HFFc6 (cell line): ENCODE measurements at regions not wholly inside any gene's neighbourhood (a gene's known extent, or its start where the extent isn't known, plus 50 kb on each side); places are given as distances from the start of the nearest gene placed in this dataset.

Experiments used
- DNase-seq: peaks from one replicate; pipeline ENCODE4 v3.0.0-alpha.2; 2018
- H3K27ac Mint-ChIP-seq: 2 replicates; pipeline ENCODE4 v1.8.0; 2020; ENCODE audit warnings: mild to moderate bottlenecking, mixed read lengths
- H3K27me3 Mint-ChIP-seq: 2 replicates; pipeline ENCODE4 v1.8.0; 2021; ENCODE audit warnings: mild to moderate bottlenecking, moderate library complexity, mixed read lengths; ENCODE audit not compliant: insufficient read depth
- H3K36me3 Mint-ChIP-seq: 2 replicates; pipeline ENCODE4 v1.8.0; 2021; ENCODE audit warnings: low read depth, mixed read lengths
- H3K4me1 Mint-ChIP-seq: 2 replicates; pipeline ENCODE4 v1.8.0; 2020; ENCODE audit warnings: low read depth, mixed read lengths
- H3K4me3 Mint-ChIP-seq: 2 replicates; pipeline ENCODE4 v1.8.0; 2020; ENCODE audit warnings: mild to moderate bottlenecking, moderate library complexity, mixed read lengths
- H3K9me3 Mint-ChIP-seq: 2 replicates; pipeline ENCODE4 v1.8.0; 2020; ENCODE audit warnings: mild to moderate bottlenecking, mixed read lengths
- TF ChIP-seq, protein P1 (sequence below): fragments of 200-600 bp; sonication (generic); IDR thresholded peaks from 2 replicates; pipeline ENCODE4 v1.5.0; 2021; ENCODE audit warnings: antibody characterized with exemption, mild to moderate bottlenecking

DNA sequence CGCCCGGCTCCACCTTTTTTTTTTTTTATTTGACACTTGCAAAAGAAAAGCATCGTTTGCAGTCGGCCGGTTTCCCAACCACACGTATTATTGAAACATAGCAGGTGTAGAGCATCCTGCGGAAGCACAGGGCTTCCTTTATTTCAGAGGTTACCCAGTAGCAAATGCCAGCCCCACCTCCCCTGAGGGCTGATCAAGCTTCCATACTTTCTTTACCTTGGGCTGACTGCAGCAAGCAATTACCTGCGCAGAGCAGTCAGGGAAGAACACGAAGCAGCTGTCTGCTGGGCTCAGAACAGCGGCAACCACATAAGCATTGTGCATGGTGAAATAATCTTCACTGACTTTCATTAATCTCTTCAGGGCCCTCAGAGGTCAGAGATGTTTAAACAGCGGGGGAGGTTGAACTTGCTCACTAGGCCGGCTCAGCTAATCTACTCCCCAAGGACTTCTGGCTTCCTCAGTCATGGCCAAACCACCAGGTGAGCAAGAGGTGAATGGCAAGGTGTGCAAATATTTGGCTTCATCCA, 784.7 kb upstream of the AUTS2 start:
- H3K27me3 Mint-ChIP-seq, result peaks cover 6% of the 10 kb centered on the region
- no peak overlapping the region for H3K27ac Mint-ChIP-seq

DNA sequence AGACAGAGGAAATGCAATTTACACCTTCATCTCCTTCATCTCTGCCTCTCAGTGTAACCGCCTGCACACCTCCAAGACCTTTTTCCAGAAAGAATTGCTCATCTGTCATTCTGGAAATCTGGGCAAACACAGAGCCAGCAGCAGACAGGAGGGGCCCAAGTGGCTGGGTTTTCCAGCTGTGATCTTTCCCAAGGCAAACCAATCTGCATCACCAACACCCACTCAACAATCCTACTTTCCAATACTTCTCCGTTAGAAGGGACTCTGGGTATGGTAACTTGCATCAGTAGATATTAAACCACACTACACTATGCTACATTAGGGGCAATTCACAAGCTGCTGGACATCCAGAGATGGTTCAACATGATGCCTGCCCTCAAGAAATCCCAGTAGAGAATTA, 781.8 kb upstream of the AUTS2 start:
- Mint-ChIP-seq H3K9me3 (peaks cover 3% of the 10 kb centered on the region), H3K27me3 (peaks cover 3% of the 10 kb centered on the region), H3K4me3 (no peak overlapping the region), H3K27ac (no peak overlapping the region), H3K4me1 (no peaks in the 10 kb centered on the region), H3K36me3 (no peaks in the 10 kb centered on the region)
- TF ChIP-seq, protein P1, sequence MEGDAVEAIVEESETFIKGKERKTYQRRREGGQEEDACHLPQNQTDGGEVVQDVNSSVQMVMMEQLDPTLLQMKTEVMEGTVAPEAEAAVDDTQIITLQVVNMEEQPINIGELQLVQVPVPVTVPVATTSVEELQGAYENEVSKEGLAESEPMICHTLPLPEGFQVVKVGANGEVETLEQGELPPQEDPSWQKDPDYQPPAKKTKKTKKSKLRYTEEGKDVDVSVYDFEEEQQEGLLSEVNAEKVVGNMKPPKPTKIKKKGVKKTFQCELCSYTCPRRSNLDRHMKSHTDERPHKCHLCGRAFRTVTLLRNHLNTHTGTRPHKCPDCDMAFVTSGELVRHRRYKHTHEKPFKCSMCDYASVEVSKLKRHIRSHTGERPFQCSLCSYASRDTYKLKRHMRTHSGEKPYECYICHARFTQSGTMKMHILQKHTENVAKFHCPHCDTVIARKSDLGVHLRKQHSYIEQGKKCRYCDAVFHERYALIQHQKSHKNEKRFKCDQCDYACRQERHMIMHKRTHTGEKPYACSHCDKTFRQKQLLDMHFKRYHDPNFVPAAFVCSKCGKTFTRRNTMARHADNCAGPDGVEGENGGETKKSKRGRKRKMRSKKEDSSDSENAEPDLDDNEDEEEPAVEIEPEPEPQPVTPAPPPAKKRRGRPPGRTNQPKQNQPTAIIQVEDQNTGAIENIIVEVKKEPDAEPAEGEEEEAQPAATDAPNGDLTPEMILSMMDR, result no peak
- no peak for DNase-seq

More for the DNA sequence above, 784.7 kb upstream of the AUTS2 start:
- no peak overlapping the region for H3K4me3 Mint-ChIP-seq
- H3K36me3 Mint-ChIP-seq, result no peaks in the 10 kb centered on the region; the same call in 1 of the 2 replicates
- peaks cover 8% of the 10 kb centered on the region for H3K9me3 Mint-ChIP-seq
- DNase-seq, result no peak
- TF ChIP-seq, protein P1, result no peak
- H3K4me1 Mint-ChIP-seq, result no peaks in the 10 kb centered on the region

DNA sequence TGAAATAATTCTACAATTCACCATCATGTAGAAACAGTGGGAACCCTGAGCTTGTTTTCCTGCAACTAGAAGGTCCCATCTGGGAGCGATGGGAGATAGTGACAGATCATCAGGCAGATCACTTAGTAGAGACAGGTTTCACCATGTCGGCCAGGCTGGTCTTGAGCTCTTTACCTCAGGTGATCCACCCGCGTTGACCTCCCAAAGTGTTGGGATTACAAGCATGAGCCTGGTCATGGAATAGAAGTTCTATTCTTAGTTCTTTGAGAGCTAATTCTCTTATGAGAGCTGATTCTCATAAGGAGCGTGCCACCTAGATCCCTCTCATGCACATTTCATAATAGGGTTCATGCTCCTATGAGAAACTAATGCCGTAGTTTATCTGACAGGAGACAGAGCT, 778.0 kb upstream of the AUTS2 start:
- H3K27me3 Mint-ChIP-seq, result peaks cover 2% of the 10 kb centered on the region; the same call in 1 of the 2 replicates
- no peak overlapping the region for H3K27ac Mint-ChIP-seq
- no peak overlapping the region for H3K4me3 Mint-ChIP-seq
- H3K4me1 Mint-ChIP-seq, result no peaks in the 10 kb centered on the region
- TF ChIP-seq, protein P1, result no peak
- H3K36me3 Mint-ChIP-seq, result no peaks in the 10 kb centered on the region
- no peak for DNase-seq
- H3K9me3 Mint-ChIP-seq, result peaks cover 17% of the 10 kb centered on the region

DNA sequence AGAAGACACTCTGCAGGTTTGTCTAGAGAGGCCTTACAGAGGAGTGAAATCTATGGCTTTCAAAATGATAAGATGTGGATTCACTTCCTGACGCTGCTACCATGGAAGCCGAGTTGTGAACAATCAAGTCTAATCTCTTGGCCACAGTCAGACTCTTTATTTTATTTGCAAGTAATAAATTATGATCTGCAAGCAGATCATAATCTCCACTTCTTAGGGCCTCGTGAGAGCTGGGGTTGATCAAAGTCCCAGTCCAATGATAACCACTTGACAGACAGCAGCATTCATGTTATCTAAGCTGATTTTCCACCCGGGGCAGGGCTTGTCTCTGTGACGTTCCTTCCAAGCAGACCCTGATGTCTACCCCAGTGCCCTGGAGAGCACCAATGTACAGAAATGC, 776.4 kb upstream of the AUTS2 start:
- peaks cover 2% of the 10 kb centered on the region; the same call in 1 of the 2 replicates for H3K27me3 Mint-ChIP-seq
- H3K4me1 Mint-ChIP-seq, result no peaks in the 10 kb centered on the region
- H3K27ac Mint-ChIP-seq, result no peak overlapping the region
- DNase-seq, result no peak
- no peak overlapping the region for H3K4me3 Mint-ChIP-seq
- H3K36me3 Mint-ChIP-seq, result no peaks in the 10 kb centered on the region
- peaks cover 23% of the 10 kb centered on the region for H3K9me3 Mint-ChIP-seq
- TF ChIP-seq, protein P1, result no peak

DNA sequence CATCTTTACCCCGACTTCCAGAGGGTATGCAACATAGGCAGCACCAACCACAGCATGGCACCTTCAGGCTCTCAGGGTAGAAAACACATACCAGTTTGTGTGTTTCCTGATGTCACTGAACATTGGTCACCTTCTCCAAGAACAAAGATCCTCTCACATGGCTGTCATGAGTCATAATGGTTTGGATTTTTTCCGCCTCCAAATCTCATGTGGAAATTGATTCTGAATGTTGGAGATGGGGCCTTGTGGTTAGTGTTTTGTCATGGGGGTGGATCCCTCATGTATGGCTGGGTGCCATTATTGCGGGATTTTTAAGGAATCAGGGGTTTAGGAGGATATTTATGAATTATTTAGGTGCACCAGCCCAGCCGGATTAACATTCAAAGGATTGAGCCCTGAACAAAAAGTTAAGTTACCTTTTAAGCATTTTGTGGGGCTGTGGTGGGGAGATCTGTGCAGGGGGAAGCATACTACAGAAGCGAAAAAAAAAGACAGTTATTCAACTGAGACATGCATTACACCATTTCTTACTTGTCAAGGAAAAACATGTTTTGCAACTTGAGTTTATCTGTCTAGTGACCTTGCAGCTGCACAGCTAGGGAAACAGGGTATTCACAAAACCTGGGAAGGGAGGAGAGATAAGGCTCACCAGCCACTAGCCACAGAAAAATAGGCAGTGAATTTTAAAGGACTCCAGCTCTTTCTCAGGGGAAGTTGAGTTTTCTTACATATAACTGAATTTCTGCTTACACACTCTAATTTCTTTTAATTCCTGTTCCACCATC, 774.1 kb upstream of the AUTS2 start:
- Mint-ChIP-seq H3K27ac (no peak overlapping the region), H3K36me3 (no peaks in the 10 kb centered on the region), H3K4me1 (no peaks in the 10 kb centered on the region), H3K4me3 (no peak overlapping the region), H3K27me3 (peaks cover 2% of the 10 kb centered on the region; the same call in 1 of the 2 replicates), H3K9me3 (peaks cover 28% of the 10 kb centered on the region)
- no peak for DNase-seq
- TF ChIP-seq, protein P1, result no peak
